ENCODE measurements at regions not wholly inside any gene's neighbourhood (a gene's known extent, or its start where the extent isn't known, plus 50 kb on each side); places are given as distances from the start of the nearest gene placed in this dataset.
A peak's percentile ranks its signal among the peaks of the same experiment; 100 is the strongest.

DNA sequence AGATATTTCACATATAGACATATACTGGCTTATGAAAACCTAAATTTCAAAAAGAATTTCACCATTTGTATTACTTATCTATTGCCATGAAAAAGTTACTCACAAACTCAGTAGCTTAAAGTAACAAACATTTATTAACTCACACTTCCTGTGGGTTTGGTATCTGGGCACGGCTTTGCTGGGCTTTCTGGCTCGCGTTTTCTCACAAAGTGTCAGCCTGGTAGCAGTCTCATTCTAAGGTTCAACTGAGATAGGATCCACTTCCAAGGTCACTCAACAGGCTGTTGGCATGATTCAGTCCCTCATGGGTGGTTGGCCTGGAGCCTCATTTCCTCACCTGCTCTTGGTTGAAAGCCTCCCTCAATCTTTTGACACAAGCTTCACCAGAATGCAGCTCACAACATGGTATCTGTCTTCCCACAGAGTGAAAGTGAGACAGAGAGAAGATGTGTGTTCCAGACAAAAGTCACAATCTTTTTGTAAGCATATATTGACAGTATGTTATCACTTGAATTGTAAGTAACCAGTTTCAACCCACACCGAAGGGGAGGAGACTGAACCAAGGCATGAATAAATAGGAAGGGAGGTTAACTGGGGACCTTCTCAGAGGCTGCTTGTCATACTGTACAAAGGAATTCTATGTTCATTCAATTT, 1065.8 kb upstream of the SPRY2 start:
- Histone ChIP-seq H3K27ac (ENCODE audit: low read depth in 1 of 3, low read length in 2 of 3) (no peak overlapping the region), H3K4me3 (ENCODE audit: low read depth in 1 of 3, low read length in 3 of 3) (no peak overlapping the region), H3K9me3 (ENCODE audit: control insufficient read depth in 2 of 2, insufficient read depth in 1 of 2, low read depth in 1 of 2, low read length in 1 of 2) (no peaks in the 10 kb centered on the region), H3K4me1 (ENCODE audit: control insufficient read depth in 3 of 3, insufficient read depth in 2 of 3, low read depth in 1 of 3, low read length in 2 of 3) (no peaks in the 10 kb centered on the region), H3K27me3 (ENCODE audit: control insufficient read depth in 3 of 3, insufficient read depth in 3 of 3, low read length in 3 of 3) (no peaks in the 10 kb centered on the region), H3K36me3 (ENCODE audit: control insufficient read depth in 3 of 3, insufficient read depth in 2 of 3, low read depth in 1 of 3, low read length in 3 of 3) (no peaks in the 10 kb centered on the region)
- FAIRE-seq (no peak), DNase-seq (no peak)
- WGBS, 3 donors: 44 to 64% (median 49%) methylated on average over 4 of the region's 4 CpGs

DNA sequence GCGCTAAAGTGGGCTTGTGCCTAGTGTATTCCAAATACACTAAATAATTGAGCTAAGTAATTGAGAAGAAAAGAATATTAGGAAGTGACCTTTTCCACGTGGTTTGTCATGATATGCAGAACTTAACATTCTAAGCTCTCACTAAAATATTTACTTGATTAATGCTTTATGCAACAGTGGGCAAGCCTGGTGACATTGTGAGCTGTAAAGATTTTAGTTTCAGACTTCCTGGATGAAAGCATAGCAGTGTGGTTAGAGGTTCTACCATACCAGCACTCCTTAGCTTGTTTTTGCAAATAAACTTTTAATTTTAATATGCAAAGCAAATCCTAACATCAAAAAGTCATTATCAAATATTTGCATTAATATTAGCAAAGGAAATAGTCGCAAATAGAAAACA, 1065.1 kb upstream of the SPRY2 start:
- no peaks in the 10 kb centered on the region for H3K4me1 ChIP-seq (ENCODE audit: control insufficient read depth in 3 of 3, insufficient read depth in 2 of 3, low read depth in 1 of 3, low read length in 2 of 3)
- no peak overlapping the region for H3K4me3 ChIP-seq (ENCODE audit: low read depth in 1 of 3, low read length in 3 of 3)
- H3K36me3 ChIP-seq (ENCODE audit: control insufficient read depth in 3 of 3, insufficient read depth in 2 of 3, low read depth in 1 of 3, low read length in 3 of 3): no peaks in the 10 kb centered on the region
- 46 to 69% (median 51%) methylated on average over 3 of the region's 3 CpGs for WGBS, 3 donors
- FAIRE-seq (no peak), DNase-seq (no peak)
- no peak overlapping the region for H3K27ac ChIP-seq (ENCODE audit: low read depth in 1 of 3, low read length in 2 of 3)
- no peaks in the 10 kb centered on the region for H3K27me3 ChIP-seq (ENCODE audit: control insufficient read depth in 3 of 3, insufficient read depth in 3 of 3, low read length in 3 of 3)
- no peaks in the 10 kb centered on the region for H3K9me3 ChIP-seq (ENCODE audit: control insufficient read depth in 2 of 2, insufficient read depth in 1 of 2, low read depth in 1 of 2, low read length in 1 of 2)

DNA sequence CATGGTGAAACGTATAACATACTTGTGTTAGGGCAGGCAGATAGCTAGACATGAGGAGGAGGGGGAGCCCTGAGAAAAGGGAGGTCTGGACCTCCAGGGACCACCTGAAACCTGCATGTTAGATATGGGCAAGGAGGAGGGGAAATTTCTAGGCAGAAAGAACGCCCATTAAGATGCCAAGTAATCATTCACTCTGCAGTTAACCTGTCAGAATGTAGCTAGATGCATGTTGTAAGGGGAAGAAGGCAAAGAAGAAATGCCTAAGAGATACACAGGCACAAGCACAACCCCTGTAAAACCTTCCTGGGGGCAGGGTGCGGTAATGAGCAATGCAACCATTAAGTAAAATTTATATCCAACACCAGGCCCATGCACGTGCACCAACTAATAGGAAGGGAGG, 1055.3 kb upstream of the SPRY2 start:
- peaks cover 0 to 20% (median 2%) of the 10 kb centered on the region in 3 donors for H3K4me1 ChIP-seq (ENCODE audit: control insufficient read depth in 3 of 3, insufficient read depth in 2 of 3, low read depth in 1 of 3, low read length in 2 of 3)
- H3K36me3 ChIP-seq (ENCODE audit: control insufficient read depth in 3 of 3, insufficient read depth in 2 of 3, low read depth in 1 of 3, low read length in 3 of 3): no peaks in the 10 kb centered on the region
- H3K9me3 ChIP-seq (ENCODE audit: control insufficient read depth in 2 of 2, insufficient read depth in 1 of 2, low read depth in 1 of 2, low read length in 1 of 2): no peaks in the 10 kb centered on the region
- no peak overlapping the region for H3K4me3 ChIP-seq (ENCODE audit: low read depth in 1 of 3, low read length in 3 of 3)
- no peak overlapping the region for H3K27ac ChIP-seq (ENCODE audit: low read depth in 1 of 3, low read length in 2 of 3)
- DNase-seq (no peak), FAIRE-seq (no peak)
- H3K27me3 ChIP-seq (ENCODE audit: control insufficient read depth in 3 of 3, insufficient read depth in 3 of 3, low read length in 3 of 3): no peaks in the 10 kb centered on the region
- WGBS, 3 donors: 81 to 85% (median 82%) methylated on average over 4 of the region's 4 CpGs

DNA sequence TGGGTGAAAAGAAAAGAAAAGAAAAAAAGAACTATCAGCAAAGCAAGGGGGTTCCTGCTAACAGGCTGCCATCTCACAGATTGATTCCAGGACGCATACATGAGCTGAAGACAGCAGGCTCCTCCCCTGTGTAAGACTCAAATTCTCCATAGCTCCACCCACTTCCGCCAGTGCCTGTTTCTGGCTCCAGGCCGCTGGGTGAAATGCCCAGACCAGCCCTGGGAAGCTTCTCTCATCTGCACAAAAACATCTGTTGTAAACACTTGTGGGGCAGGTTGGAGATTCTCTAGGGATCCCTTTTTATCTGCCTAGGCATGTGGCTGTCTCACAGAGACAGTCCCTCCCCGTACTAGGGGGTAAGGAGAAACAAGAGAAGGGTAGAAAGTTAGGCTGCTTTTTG, 1054.4 kb upstream of the SPRY2 start:
- no peaks in the 10 kb centered on the region for H3K9me3 ChIP-seq (ENCODE audit: control insufficient read depth in 2 of 2, insufficient read depth in 1 of 2, low read depth in 1 of 2, low read length in 1 of 2)
- H3K27ac ChIP-seq (ENCODE audit: low read depth in 1 of 3, low read length in 2 of 3): peak overlapping the region in 1 of 3 donors; percentile 43
- FAIRE-seq: no peak
- peaks cover 0 to 20% (median 2%) of the 10 kb centered on the region in 3 donors for H3K4me1 ChIP-seq (ENCODE audit: control insufficient read depth in 3 of 3, insufficient read depth in 2 of 3, low read depth in 1 of 3, low read length in 2 of 3)
- no peaks in the 10 kb centered on the region for H3K36me3 ChIP-seq (ENCODE audit: control insufficient read depth in 3 of 3, insufficient read depth in 2 of 3, low read depth in 1 of 3, low read length in 3 of 3)
- no peaks in the 10 kb centered on the region for H3K27me3 ChIP-seq (ENCODE audit: control insufficient read depth in 3 of 3, insufficient read depth in 3 of 3, low read length in 3 of 3)
- WGBS, 3 donors: 25 to 60% (median 45%) methylated on average over 4 of the region's 4 CpGs
- DNase-seq: peak; percentile 27 to 49
- no peak overlapping the region for H3K4me3 ChIP-seq (ENCODE audit: low read depth in 1 of 3, low read length in 3 of 3)

DNA sequence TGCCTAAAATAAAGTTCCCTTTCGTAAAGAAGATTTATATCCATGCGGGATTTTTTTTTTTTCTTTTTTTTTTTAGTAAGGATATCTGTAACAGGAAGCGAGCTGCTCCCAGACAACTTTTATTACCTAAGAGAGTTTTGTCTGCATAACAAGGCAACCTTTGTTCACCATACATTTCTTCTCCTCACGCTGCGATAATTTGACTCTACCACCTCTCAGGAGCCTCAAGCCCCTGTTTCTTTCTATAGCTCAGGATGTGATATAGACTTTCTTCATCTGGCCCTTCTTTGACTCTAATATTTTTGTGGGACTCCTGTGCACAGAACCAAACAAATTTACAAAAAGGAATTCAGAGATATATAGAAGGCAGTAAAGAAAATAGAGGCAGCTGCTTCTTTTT, 1053.7 kb upstream of the SPRY2 start:
- H3K4me1 ChIP-seq (ENCODE audit: control insufficient read depth in 3 of 3, insufficient read depth in 2 of 3, low read depth in 1 of 3, low read length in 2 of 3): peaks cover 0 to 20% (median 2%) of the 10 kb centered on the region in 3 donors
- FAIRE-seq (no peak), DNase-seq (peak; percentile 34 to 64)
- H3K9me3 ChIP-seq (ENCODE audit: control insufficient read depth in 2 of 2, insufficient read depth in 1 of 2, low read depth in 1 of 2, low read length in 1 of 2): no peaks in the 10 kb centered on the region
- H3K27me3 ChIP-seq (ENCODE audit: control insufficient read depth in 3 of 3, insufficient read depth in 3 of 3, low read length in 3 of 3): no peaks in the 10 kb centered on the region
- 22 to 46% (median 24%) methylated on average over 5 of the region's 5 CpGs for WGBS, 3 donors
- H3K4me3 ChIP-seq (ENCODE audit: low read depth in 1 of 3, low read length in 3 of 3): no peak overlapping the region
- no peaks in the 10 kb centered on the region for H3K36me3 ChIP-seq (ENCODE audit: control insufficient read depth in 3 of 3, insufficient read depth in 2 of 3, low read depth in 1 of 3, low read length in 3 of 3)
- peak overlapping the region in 2 of 3 donors; percentile 1 to 43 for H3K27ac ChIP-seq (ENCODE audit: low read depth in 1 of 3, low read length in 2 of 3)

GRCh38 chr13:81393721-81394120, 1052.8 kb upstream of the SPRY2 start:
- Histone ChIP-seq H3K36me3 (ENCODE audit: control insufficient read depth in 3 of 3, insufficient read depth in 2 of 3, low read depth in 1 of 3, low read length in 3 of 3) (no peaks in the 10 kb centered on the region), H3K27me3 (ENCODE audit: control insufficient read depth in 3 of 3, insufficient read depth in 3 of 3, low read length in 3 of 3) (no peaks in the 10 kb centered on the region), H3K4me1 (ENCODE audit: control insufficient read depth in 3 of 3, insufficient read depth in 2 of 3, low read depth in 1 of 3, low read length in 2 of 3) (peaks cover 0 to 20% (median 2%) of the 10 kb centered on the region in 3 donors), H3K4me3 (ENCODE audit: low read depth in 1 of 3, low read length in 3 of 3) (no peak overlapping the region), H3K27ac (ENCODE audit: low read depth in 1 of 3, low read length in 2 of 3) (peak overlapping the region in 1 of 3 donors; percentile 47), H3K9me3 (ENCODE audit: control insufficient read depth in 2 of 2, insufficient read depth in 1 of 2, low read depth in 1 of 2, low read length in 1 of 2) (no peaks in the 10 kb centered on the region)
- WGBS, 3 donors: 16 to 33% (median 17%) methylated on average over 1 of the region's 1 CpG
- peak; percentile 10 to 53 for DNase-seq
- FAIRE-seq: no peak

GRCh38 chr13:81393110-81393509, 1052.2 kb upstream of the SPRY2 start:
- H3K9me3 ChIP-seq (ENCODE audit: control insufficient read depth in 2 of 2, insufficient read depth in 1 of 2, low read depth in 1 of 2, low read length in 1 of 2): no peaks in the 10 kb centered on the region
- H3K4me3 ChIP-seq (ENCODE audit: low read depth in 1 of 3, low read length in 3 of 3): no peak overlapping the region
- no peaks in the 10 kb centered on the region for H3K36me3 ChIP-seq (ENCODE audit: control insufficient read depth in 3 of 3, insufficient read depth in 2 of 3, low read depth in 1 of 3, low read length in 3 of 3)
- H3K4me1 ChIP-seq (ENCODE audit: control insufficient read depth in 3 of 3, insufficient read depth in 2 of 3, low read depth in 1 of 3, low read length in 2 of 3): peaks cover 0 to 20% (median 2%) of the 10 kb centered on the region in 3 donors
- FAIRE-seq: no peak
- 31 to 50% (median 47%) methylated on average over 3 of the region's 3 CpGs for WGBS, 3 donors
- H3K27me3 ChIP-seq (ENCODE audit: control insufficient read depth in 3 of 3, insufficient read depth in 3 of 3, low read length in 3 of 3): no peaks in the 10 kb centered on the region
- no peak for DNase-seq
- H3K27ac ChIP-seq (ENCODE audit: low read depth in 1 of 3, low read length in 2 of 3): peak overlapping the region in 1 of 3 donors; percentile 47

DNA sequence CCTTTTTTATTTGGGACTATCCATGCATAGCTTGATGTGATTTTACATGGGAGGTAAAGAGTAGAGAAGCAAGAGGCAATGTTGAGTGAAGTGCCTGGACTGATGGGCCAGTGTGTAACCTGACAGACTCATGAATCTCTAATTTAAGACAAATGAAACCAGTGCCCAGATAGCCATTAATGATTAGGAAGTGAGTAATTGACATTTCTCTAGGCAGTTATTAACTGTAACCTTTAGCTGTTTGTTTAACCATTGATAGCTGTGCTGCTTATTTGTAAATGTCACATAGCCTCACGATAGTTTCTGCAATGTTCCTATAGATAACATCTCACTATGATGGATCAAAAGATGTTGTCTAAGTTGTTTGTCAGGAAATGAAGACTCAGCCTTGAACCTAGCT, 1047.5 kb upstream of the SPRY2 start:
- Histone ChIP-seq H3K4me3 (ENCODE audit: low read depth in 1 of 3, low read length in 3 of 3) (no peak overlapping the region), H3K27me3 (ENCODE audit: control insufficient read depth in 3 of 3, insufficient read depth in 3 of 3, low read length in 3 of 3) (no peaks in the 10 kb centered on the region), H3K4me1 (ENCODE audit: control insufficient read depth in 3 of 3, insufficient read depth in 2 of 3, low read depth in 1 of 3, low read length in 2 of 3) (peaks cover 0 to 6% (median 0%) of the 10 kb centered on the region in 3 donors), H3K36me3 (ENCODE audit: control insufficient read depth in 3 of 3, insufficient read depth in 2 of 3, low read depth in 1 of 3, low read length in 3 of 3) (no peaks in the 10 kb centered on the region), H3K9me3 (ENCODE audit: control insufficient read depth in 2 of 2, insufficient read depth in 1 of 2, low read depth in 1 of 2, low read length in 1 of 2) (no peaks in the 10 kb centered on the region), H3K27ac (ENCODE audit: low read depth in 1 of 3, low read length in 2 of 3) (no peak overlapping the region)
- FAIRE-seq (no peak), DNase-seq (no peak)
- 5 to 18% (median 16%) methylated on average over 1 of the region's 1 CpG for WGBS, 3 donors

- FAIRE-seq: no peak
- H3K9me3 ChIP-seq (ENCODE audit: control insufficient read depth in 2 of 2, insufficient read depth in 1 of 2, low read depth in 1 of 2, low read length in 1 of 2): no peaks in the 10 kb centered on the region
- no peaks in the 10 kb centered on the region for H3K27me3 ChIP-seq (ENCODE audit: control insufficient read depth in 3 of 3, insufficient read depth in 3 of 3, low read length in 3 of 3)
- no peaks in the 10 kb centered on the region for H3K36me3 ChIP-seq (ENCODE audit: control insufficient read depth in 3 of 3, insufficient read depth in 2 of 3, low read depth in 1 of 3, low read length in 3 of 3)
- H3K4me1 ChIP-seq (ENCODE audit: control insufficient read depth in 3 of 3, insufficient read depth in 2 of 3, low read depth in 1 of 3, low read length in 2 of 3): no peaks in the 10 kb centered on the region
- H3K27ac ChIP-seq (ENCODE audit: low read depth in 1 of 3, low read length in 2 of 3): no peak overlapping the region
- no peak for DNase-seq
- H3K4me3 ChIP-seq (ENCODE audit: low read depth in 1 of 3, low read length in 3 of 3): no peak overlapping the region
- 85 to 97% (median 93%) methylated on average over 5 of the region's 5 CpGs for WGBS, 3 donors
Observed at GRCh38 chr13:81383444-81383843, 1042.5 kb upstream of the SPRY2 start.

Data from small intestine (tissue), 7 donors.